Mesendoderm (in vitro differentiated cells): ENCODE measurements at regions not wholly inside any gene's neighbourhood (a gene's known extent, or its start where the extent isn't known, plus 50 kb on each side); places are given as distances from the start of the nearest gene placed in this dataset.

Experiments used
- DNase-seq: peaks from one replicate; pipeline ENCODE4 v3.0.0; 2013
- H2AK5ac ChIP-seq: 2 replicates; pipeline ENCODE4 v1.6.1; 2013; ENCODE audit warnings: low read length, inconsistent platforms
- H2BK120ac ChIP-seq: 2 replicates; pipeline ENCODE4 v1.6.1; 2013; ENCODE audit warnings: low read depth, mild to moderate bottlenecking, low read length, moderate library complexity, mixed read lengths
- H2BK15ac ChIP-seq: replicated peaks from 2 replicates; pipeline ENCODE4 v1.6.1; 2013; ENCODE audit warnings: low read depth, mild to moderate bottlenecking, moderate library complexity
- H2BK5ac ChIP-seq: 2 replicates; pipeline ENCODE4 v1.6.1; 2013; ENCODE audit warnings: low read length, inconsistent platforms
- H3K18ac ChIP-seq: 2 replicates; pipeline ENCODE4 v1.6.1; 2013; ENCODE audit warnings: mild to moderate bottlenecking, low read length, mixed read lengths
- H3K23ac ChIP-seq: one replicate; pipeline ENCODE4 v1.6.1; 2013; ENCODE audit warnings: low read length
- H3K27ac ChIP-seq: 2 replicates; pipeline ENCODE4 v1.5.1; 2013; ENCODE audit warnings: low read depth, mild to moderate bottlenecking, inconsistent platforms, low read length, moderate library complexity
- H3K27me3 ChIP-seq: 2 replicates; pipeline ENCODE4 v1.6.1; 2013; ENCODE audit warnings: low read length, control low read depth, mild to moderate bottlenecking, inconsistent platforms; ENCODE audit not compliant: insufficient read depth, poor library complexity
- H3K36me3 ChIP-seq: 2 replicates; pipeline ENCODE4 v1.6.1; 2013; ENCODE audit warnings: low read length, inconsistent platforms; ENCODE audit not compliant: control insufficient read depth, insufficient read depth
- H3K4ac ChIP-seq: one replicate; pipeline ENCODE4 v1.6.1; 2013; ENCODE audit warnings: low read depth, mild to moderate bottlenecking, low read length, moderate library complexity
- H3K4me1 ChIP-seq: 2 replicates; pipeline ENCODE4 v1.6.1; 2013; ENCODE audit warnings: low read depth, low read length, inconsistent platforms; ENCODE audit not compliant: control insufficient read depth
- H3K4me2 ChIP-seq: 2 replicates; pipeline ENCODE4 v1.6.1; 2013; ENCODE audit warnings: low read length
- H3K4me3 ChIP-seq: 2 replicates; pipeline ENCODE4 v1.5.1; 2013; ENCODE audit warnings: mild to moderate bottlenecking, low read length
- H3K56ac ChIP-seq: one replicate; pipeline ENCODE4 v1.6.1; 2013; ENCODE audit warnings: low read length
- H3K79me1 ChIP-seq: 2 replicates; pipeline ENCODE4 v1.6.1; 2013; ENCODE audit warnings: low read length, inconsistent platforms
- H3K79me2 ChIP-seq: 2 replicates; pipeline ENCODE4 v1.6.1; 2013; ENCODE audit warnings: mild to moderate bottlenecking, low read length; ENCODE audit not compliant: control insufficient read depth, insufficient read depth
- H3K9ac ChIP-seq: 2 replicates; pipeline ENCODE4 v1.6.1; 2013; ENCODE audit warnings: low read length, inconsistent platforms
- H4K5ac ChIP-seq: one replicate; pipeline ENCODE4 v1.6.1; 2013; ENCODE audit warnings: low read length
- H4K8ac ChIP-seq: one replicate; pipeline ENCODE4 v1.6.1; 2013; ENCODE audit warnings: low read depth, mild to moderate bottlenecking, control low read depth, low read length, moderate library complexity
- WGBS: extraction: QIAGEN DNeasy Blood & Tissue Kit; methylation state at CpG from one replicate; pipeline ENCODE4 v1.1.7; 2013; ENCODE audit warnings: low lambda C conversion rate, missing lambda C conversion rate; ENCODE audit not compliant: insufficient coverage; ENCODE audit errors: extremely low coverage; 5-methylcytosine and 5-hydroxymethylcytosine counted together

DNA sequence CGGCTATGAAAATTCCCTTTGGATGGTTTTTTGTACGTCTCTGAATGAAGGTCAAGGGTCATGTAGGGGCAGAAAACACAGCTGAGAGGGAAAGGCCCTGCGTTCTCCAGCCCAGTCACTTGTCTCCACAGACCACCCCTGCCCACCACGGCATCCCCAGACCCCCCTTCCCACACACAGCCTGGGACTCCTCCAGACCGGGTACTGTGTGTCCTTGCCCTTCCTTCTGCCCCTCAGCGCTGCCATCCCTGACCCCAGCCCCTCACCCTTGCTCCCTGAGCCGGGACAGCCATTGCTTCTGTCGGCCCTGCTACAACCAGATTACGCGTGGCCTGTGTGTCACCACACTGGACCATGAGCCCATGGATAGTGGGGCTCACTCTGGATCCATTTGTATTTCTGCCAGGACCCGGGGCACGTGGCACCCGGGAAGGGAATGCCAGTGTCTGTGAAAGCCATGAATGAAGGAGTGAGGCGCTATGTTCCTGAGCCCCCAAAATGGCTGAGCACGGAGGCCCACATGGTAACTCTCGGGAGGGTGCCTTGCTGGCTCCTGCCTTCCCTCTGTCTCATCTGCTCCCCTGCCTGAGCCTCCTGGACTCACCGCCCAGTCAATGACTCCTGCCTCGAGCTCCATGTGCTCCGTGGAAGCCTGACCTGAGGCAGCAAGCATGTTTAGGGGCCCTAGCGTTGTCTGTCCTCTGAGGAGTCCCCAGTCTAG lies 139.1 kb upstream of the FOXF1 start:
- no peak for DNase-seq
- H3K79me1 ChIP-seq = no peaks in the 10 kb centered on the region
- no peak overlapping the region for H3K9ac ChIP-seq
- no peak overlapping the region for H2BK120ac ChIP-seq
- no peaks in the 10 kb centered on the region for H3K36me3 ChIP-seq
- no peak overlapping the region for H4K5ac ChIP-seq
- no peak overlapping the region for H2BK5ac ChIP-seq
- H3K27ac ChIP-seq = no peak overlapping the region
- no CpG with 5 or more reads among the region's 20 CpGs for WGBS
- no peaks in the 10 kb centered on the region for H3K4me1 ChIP-seq
- H3K4me3 ChIP-seq = no peak overlapping the region
- H2AK5ac ChIP-seq = no peak overlapping the region
- no peak overlapping the region for H3K4ac ChIP-seq
- no peak overlapping the region for H3K23ac ChIP-seq
- no peaks in the 10 kb centered on the region for H3K79me2 ChIP-seq
- H3K27me3 ChIP-seq = no peaks in the 10 kb centered on the region
- H3K18ac ChIP-seq = no peak overlapping the region
- no peak overlapping the region for H4K8ac ChIP-seq
- no peak overlapping the region for H3K4me2 ChIP-seq
- H3K56ac ChIP-seq = no peak overlapping the region
- no peak overlapping the region for H2BK15ac ChIP-seq

DNA sequence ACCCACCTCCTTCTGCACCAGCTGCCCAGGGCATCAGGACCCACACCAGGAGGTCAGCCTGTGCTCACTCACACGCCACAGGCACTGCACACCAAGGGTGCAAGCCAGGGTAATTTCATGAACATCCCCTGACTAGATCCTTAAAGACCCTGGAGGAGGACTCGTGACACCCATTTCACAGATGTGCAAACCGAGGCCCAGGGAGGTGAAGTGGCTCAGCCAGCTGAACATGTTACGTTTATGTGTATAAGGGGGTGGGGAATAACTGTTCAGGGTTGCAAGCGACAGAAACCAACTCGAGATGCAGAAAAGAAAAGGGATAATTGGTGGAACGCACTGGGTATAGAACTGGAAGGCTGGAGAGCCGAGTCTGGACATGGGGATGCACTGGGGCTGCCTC lies 138.1 kb upstream of the FOXF1 start:
- no peak overlapping the region for H2AK5ac ChIP-seq
- no peaks in the 10 kb centered on the region for H3K36me3 ChIP-seq
- H3K27ac ChIP-seq = no peak overlapping the region
- no peak overlapping the region for H4K5ac ChIP-seq
- H2BK15ac ChIP-seq = no peak overlapping the region
- no peaks in the 10 kb centered on the region for H3K79me2 ChIP-seq
- no peaks in the 10 kb centered on the region for H3K27me3 ChIP-seq
- H3K4ac ChIP-seq = no peak overlapping the region
- H3K18ac ChIP-seq = no peak overlapping the region
- no peak overlapping the region for H2BK5ac ChIP-seq
- no peak overlapping the region for H3K23ac ChIP-seq
- H3K56ac ChIP-seq = no peak overlapping the region
- no peak overlapping the region for H3K9ac ChIP-seq
- H4K8ac ChIP-seq = no peak overlapping the region
- WGBS = no CpG with 5 or more reads among the region's 8 CpGs
- H2BK120ac ChIP-seq = no peak overlapping the region
- no peak overlapping the region for H3K4me2 ChIP-seq
- DNase-seq = no peak
- no peaks in the 10 kb centered on the region for H3K79me1 ChIP-seq
- no peak overlapping the region for H3K4me3 ChIP-seq
- no peaks in the 10 kb centered on the region for H3K4me1 ChIP-seq

DNA sequence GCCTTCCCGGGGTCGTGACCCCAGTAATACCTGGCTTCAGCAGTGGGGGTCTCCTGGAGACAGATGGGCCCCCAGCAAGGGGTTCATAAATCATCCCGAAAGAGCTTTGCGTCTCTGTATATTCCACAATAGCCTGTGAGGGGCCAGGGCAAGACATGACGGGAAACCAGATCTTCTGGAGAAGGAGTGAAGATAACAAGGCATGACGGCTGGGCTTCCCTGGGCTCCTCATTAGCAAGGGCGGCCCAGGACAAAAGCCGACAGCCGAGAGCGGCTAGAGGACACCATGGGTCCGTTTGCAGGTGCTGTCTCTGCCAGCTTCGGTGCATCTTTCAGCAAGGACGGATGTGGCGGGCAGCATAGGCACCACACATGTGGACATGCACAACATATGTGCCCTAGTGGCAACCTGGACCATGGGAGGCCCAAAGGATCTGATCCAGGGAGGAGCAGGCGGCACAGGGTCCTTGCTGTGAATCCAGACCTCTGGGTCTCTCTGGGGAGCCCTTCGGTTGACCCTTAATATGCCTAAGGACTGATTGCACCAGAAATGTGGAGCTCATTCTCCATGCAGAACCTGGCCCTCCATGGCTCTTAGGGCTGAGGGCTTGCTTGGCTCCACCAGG lies 136.9 kb upstream of the FOXF1 start:
- H3K79me2 ChIP-seq = no peaks in the 10 kb centered on the region
- H3K23ac ChIP-seq = no peak overlapping the region
- H3K4ac ChIP-seq = no peak overlapping the region
- no peaks in the 10 kb centered on the region for H3K4me1 ChIP-seq
- no peaks in the 10 kb centered on the region for H3K27me3 ChIP-seq
- WGBS = no CpG with 5 or more reads among the region's 16 CpGs
- no peak overlapping the region for H3K27ac ChIP-seq
- H3K4me2 ChIP-seq = no peak overlapping the region
- no peak for DNase-seq
- no peak overlapping the region for H3K18ac ChIP-seq
- no peak overlapping the region for H4K8ac ChIP-seq
- H2AK5ac ChIP-seq = no peak overlapping the region
- no peak overlapping the region for H2BK5ac ChIP-seq
- H4K5ac ChIP-seq = no peak overlapping the region
- H3K4me3 ChIP-seq = no peak overlapping the region
- no peaks in the 10 kb centered on the region for H3K36me3 ChIP-seq
- H2BK120ac ChIP-seq = no peak overlapping the region
- H3K56ac ChIP-seq = no peak overlapping the region
- H3K9ac ChIP-seq = no peak overlapping the region
- no peak overlapping the region for H2BK15ac ChIP-seq
- H3K79me1 ChIP-seq = no peaks in the 10 kb centered on the region

- Histone ChIP-seq H3K27ac (no peak overlapping the region), H2BK5ac (no peak overlapping the region), H3K56ac (no peak overlapping the region), H2AK5ac (no peak overlapping the region), H3K4me1 (no peaks in the 10 kb centered on the region), H3K27me3 (no peaks in the 10 kb centered on the region), H3K4ac (no peak overlapping the region), H3K18ac (no peak overlapping the region), H3K79me2 (no peaks in the 10 kb centered on the region), H3K9ac (no peak overlapping the region), H2BK15ac (no peak overlapping the region), H4K8ac (no peak overlapping the region), H3K4me3 (no peak overlapping the region), H3K4me2 (no peak overlapping the region), H3K36me3 (no peaks in the 10 kb centered on the region), H3K79me1 (no peaks in the 10 kb centered on the region), H4K5ac (no peak overlapping the region), H3K23ac (no peak overlapping the region), H2BK120ac (no peak overlapping the region)
- no CpG with 5 or more reads among the region's 6 CpGs for WGBS
- no peak for DNase-seq
Measured at GRCh38 chr16:86374603-86375130, 135.7 kb upstream of the FOXF1 start.

DNA sequence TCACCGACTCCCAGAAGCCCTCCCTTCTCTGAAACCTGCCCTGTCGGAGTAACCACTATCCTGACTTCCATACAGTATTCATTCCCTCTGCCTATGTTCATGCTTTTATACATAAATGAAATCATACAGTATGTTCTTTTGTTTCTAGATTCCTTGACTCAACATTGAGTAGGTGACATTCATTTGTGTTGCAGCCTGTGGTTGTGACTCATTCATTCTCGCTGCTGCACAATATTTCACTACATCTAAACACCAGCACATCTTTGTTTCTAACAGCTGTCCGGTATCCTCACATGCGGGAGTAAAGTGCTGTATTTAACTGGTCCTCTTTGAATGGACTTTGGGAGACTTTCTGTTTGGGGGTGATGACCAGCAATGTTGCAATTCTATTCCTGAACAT lies 135.0 kb upstream of the FOXF1 start:
- Histone ChIP-seq H2BK120ac (no peak overlapping the region), H2BK5ac (no peak overlapping the region), H3K79me2 (no peaks in the 10 kb centered on the region), H2BK15ac (no peak overlapping the region), H3K9ac (no peak overlapping the region), H3K23ac (no peak overlapping the region), H3K36me3 (no peaks in the 10 kb centered on the region), H3K4ac (no peak overlapping the region), H3K4me2 (no peak overlapping the region), H3K4me3 (no peak overlapping the region), H3K27ac (no peak overlapping the region), H3K56ac (no peak overlapping the region), H3K18ac (no peak overlapping the region), H3K79me1 (no peaks in the 10 kb centered on the region), H4K8ac (no peak overlapping the region), H2AK5ac (no peak overlapping the region), H3K4me1 (no peaks in the 10 kb centered on the region), H4K5ac (no peak overlapping the region), H3K27me3 (no peaks in the 10 kb centered on the region)
- WGBS = no CpG with 5 or more reads among the region's 5 CpGs
- no peak for DNase-seq
